ENCODE measurements at regions not wholly inside any gene's neighbourhood (a gene's known extent, or its start where the extent isn't known, plus 50 kb on each side); places are given as distances from the start of the nearest gene placed in this dataset.

DNA sequence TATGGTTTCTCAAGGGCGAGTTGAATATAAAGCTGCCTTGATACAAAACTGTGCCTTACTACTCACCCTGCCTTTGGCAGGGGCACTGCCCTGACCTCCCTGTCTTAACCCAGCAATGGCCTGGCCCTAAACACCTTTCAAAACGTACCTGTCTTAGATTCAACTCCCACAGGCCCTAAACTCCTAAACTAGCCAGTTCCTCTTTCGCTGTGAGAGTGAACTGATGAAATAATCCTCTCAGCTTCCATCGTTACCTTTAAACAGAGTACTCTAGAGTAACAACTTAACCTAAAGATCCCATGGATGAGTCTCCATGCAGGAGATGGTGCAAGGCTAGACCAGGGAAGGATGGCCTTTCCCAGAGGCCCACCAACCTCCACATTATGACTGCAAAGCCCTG is 133.0 kb upstream of the THBS1 start:
- ChIA-PET CTCF (no interaction called here), POLR2A (no interaction called here)
- H3K4me3 ChIP-seq (ENCODE audit: low read length), result no peak overlapping the region
- no peak for DNase-seq
- H3K4me1 Mint-ChIP-seq, result no peaks in the 10 kb centered on the region
- H3K4me3 Mint-ChIP-seq, result no peak overlapping the region
- no peaks in the 10 kb centered on the region for H3K36me3 ChIP-seq (ENCODE audit: insufficient read depth, low read length)
- H3K27me3 Mint-ChIP-seq, result peaks cover 14 to 45% of the 10 kb centered on the region in 2 donors
- H3K9me3 ChIP-seq (ENCODE audit: low read length), result no peaks in the 10 kb centered on the region
- H3K27me3 ChIP-seq (ENCODE audit: insufficient read depth, low read length, poor library complexity, severe bottlenecking), result no peaks in the 10 kb centered on the region
- no peaks in the 10 kb centered on the region for H3K4me1 ChIP-seq (ENCODE audit: insufficient read depth, low read length)
- no peaks in the 10 kb centered on the region for H3K9me3 Mint-ChIP-seq
- no peak overlapping the region for H3K27ac ChIP-seq (ENCODE audit: low read depth, low read length)
- H3K27ac Mint-ChIP-seq, result no peak overlapping the region
- H3K36me3 Mint-ChIP-seq, result no peaks in the 10 kb centered on the region

DNA sequence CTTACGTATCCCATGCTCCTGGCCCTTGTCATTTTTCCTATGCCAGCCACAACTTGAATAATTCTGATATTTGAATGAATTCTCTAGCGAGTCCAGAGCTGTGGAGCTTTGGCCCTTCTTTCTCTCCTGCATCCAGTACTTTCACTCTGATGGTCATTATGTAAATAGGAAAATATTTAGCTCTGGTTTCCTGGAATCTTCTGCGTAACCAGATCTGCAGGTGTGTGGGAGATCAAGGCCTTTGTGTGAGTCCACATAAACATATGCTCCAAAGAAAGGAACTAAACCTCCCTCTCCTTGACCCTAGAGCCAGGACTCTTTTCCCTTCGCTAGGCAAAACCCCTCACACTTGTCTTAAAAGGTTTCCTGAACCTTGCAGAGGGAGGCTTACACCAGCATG is 132.5 kb upstream of the THBS1 start:
- CTCF ChIA-PET, result no interaction called here
- Histone ChIP-seq H3K9me3 (ENCODE audit: low read length) (no peaks in the 10 kb centered on the region), H3K27ac (ENCODE audit: low read depth, low read length) (no peak overlapping the region), H3K27me3 (ENCODE audit: insufficient read depth, low read length, poor library complexity, severe bottlenecking) (no peaks in the 10 kb centered on the region), H3K4me1 (ENCODE audit: insufficient read depth, low read length) (no peaks in the 10 kb centered on the region), H3K4me3 (ENCODE audit: low read length) (no peak overlapping the region), H3K36me3 (ENCODE audit: insufficient read depth, low read length) (no peaks in the 10 kb centered on the region)
- H3K4me3 Mint-ChIP-seq, result no peak overlapping the region
- no peaks in the 10 kb centered on the region for H3K36me3 Mint-ChIP-seq
- no peak overlapping the region for H3K27ac Mint-ChIP-seq
- no peaks in the 10 kb centered on the region for H3K4me1 Mint-ChIP-seq
- H3K27me3 Mint-ChIP-seq, result peaks cover 12 to 45% of the 10 kb centered on the region in 2 donors
- DNase-seq, result no peak
- POLR2A ChIA-PET, result no interaction called here
- H3K9me3 Mint-ChIP-seq, result no peaks in the 10 kb centered on the region

DNA sequence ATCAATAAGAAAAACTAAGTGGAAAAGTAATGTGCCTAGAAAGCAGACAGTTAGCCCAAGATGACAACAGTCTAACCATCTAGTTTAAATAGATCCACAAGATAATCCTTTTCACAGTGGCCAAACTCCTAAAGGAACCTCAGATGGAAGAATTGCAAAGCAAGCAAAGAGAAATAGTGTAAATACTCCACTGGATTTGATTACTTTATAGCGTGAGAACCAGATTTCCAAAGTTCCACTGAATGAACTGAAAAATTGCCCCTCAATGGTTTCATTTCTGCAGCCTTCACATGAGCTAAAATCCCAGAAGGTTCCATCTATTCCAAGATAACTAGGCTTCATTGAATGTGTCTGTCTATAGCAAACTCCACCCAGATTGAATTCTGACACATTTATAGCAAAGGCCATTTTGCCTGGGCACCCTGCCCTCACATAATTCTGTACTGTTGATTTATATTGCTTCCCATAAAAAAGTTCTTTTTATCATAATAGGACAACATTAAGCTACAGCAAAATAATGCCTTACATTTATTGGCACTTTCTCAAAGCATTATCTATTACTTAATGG is 129.7 kb upstream of the THBS1 start:
- H3K9me3 ChIP-seq (ENCODE audit: low read length), result no peaks in the 10 kb centered on the region
- H3K36me3 Mint-ChIP-seq, result no peaks in the 10 kb centered on the region
- H3K27ac Mint-ChIP-seq, result no peak overlapping the region
- DNase-seq, result no peak
- no peaks in the 10 kb centered on the region for H3K27me3 ChIP-seq (ENCODE audit: insufficient read depth, low read length, poor library complexity, severe bottlenecking)
- no peak overlapping the region for H3K4me3 ChIP-seq (ENCODE audit: low read length)
- H3K27ac ChIP-seq (ENCODE audit: low read depth, low read length), result no peak overlapping the region
- H3K4me1 ChIP-seq (ENCODE audit: insufficient read depth, low read length), result no peaks in the 10 kb centered on the region
- ChIA-PET CTCF (interaction anchor here (1.4 kb wide), 1 partner anchor 14 kb away, joined by 3 read pairs; no protein-coding TSS in a partner anchor), POLR2A (no interaction called here)
- H3K4me3 Mint-ChIP-seq, result no peak overlapping the region
- no peaks in the 10 kb centered on the region for H3K36me3 ChIP-seq (ENCODE audit: insufficient read depth, low read length)
- H3K4me1 Mint-ChIP-seq, result no peaks in the 10 kb centered on the region
- no peaks in the 10 kb centered on the region for H3K9me3 Mint-ChIP-seq
- peaks cover 9 to 26% of the 10 kb centered on the region in 2 donors for H3K27me3 Mint-ChIP-seq

DNA sequence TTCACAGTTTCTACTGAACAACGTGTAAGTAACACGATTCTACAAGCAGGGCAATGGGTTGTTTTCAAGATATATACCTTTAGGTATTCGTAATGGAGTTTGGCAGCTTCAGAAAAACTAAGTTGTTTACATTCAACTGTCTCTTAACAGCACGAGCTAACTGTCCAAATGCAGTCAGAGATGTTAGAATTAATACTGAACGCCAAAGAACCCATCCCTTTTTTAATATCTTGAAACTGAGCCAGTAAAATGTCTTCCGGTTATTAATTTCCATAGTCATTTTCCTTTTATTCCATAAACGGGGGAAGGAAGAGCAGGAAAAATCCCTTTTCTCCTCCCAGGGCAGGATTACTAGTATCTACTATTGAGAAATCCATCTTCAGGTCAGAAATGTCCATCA is 129.0 kb upstream of the THBS1 start:
- no peak overlapping the region for H3K27ac ChIP-seq (ENCODE audit: low read depth, low read length)
- peaks cover 9 to 25% of the 10 kb centered on the region in 2 donors for H3K27me3 Mint-ChIP-seq
- no peaks in the 10 kb centered on the region for H3K27me3 ChIP-seq (ENCODE audit: insufficient read depth, low read length, poor library complexity, severe bottlenecking)
- no peak overlapping the region for H3K4me3 Mint-ChIP-seq
- H3K4me1 ChIP-seq (ENCODE audit: insufficient read depth, low read length), result no peaks in the 10 kb centered on the region
- H3K9me3 Mint-ChIP-seq, result no peaks in the 10 kb centered on the region
- H3K36me3 Mint-ChIP-seq, result no peaks in the 10 kb centered on the region
- POLR2A ChIA-PET, result no interaction called here
- no peaks in the 10 kb centered on the region for H3K36me3 ChIP-seq (ENCODE audit: insufficient read depth, low read length)
- CTCF ChIA-PET, result no interaction called here
- no peak overlapping the region for H3K4me3 ChIP-seq (ENCODE audit: low read length)
- no peaks in the 10 kb centered on the region for H3K4me1 Mint-ChIP-seq
- H3K9me3 ChIP-seq (ENCODE audit: low read length), result no peaks in the 10 kb centered on the region
- H3K27ac Mint-ChIP-seq, result no peak overlapping the region
- DNase-seq, result no peak

DNA sequence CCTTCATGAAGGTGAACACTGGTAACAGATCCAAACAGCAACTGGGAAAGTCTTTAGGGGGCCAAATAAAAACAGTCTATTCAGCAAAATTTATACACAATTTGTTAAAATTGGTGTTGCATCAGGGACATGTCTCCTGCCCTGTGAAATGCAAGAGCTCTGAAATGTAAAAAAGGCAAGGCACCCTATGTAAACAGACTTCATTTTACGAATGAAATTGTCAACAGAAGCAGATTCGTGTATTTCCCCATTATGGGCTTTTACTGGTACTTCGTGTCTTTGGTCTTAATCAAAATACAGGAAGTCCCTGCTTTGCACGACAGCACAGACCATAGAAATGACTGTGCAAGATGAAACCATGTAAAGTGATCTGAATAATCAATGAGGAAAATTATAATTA is 127.3 kb upstream of the THBS1 start:
- Histone ChIP-seq H3K36me3 (ENCODE audit: insufficient read depth, low read length) (no peaks in the 10 kb centered on the region), H3K9me3 (ENCODE audit: low read length) (no peaks in the 10 kb centered on the region), H3K27ac (ENCODE audit: low read depth, low read length) (no peak overlapping the region), H3K4me1 (ENCODE audit: insufficient read depth, low read length) (no peaks in the 10 kb centered on the region), H3K4me3 (ENCODE audit: low read length) (no peak overlapping the region), H3K27me3 (ENCODE audit: insufficient read depth, low read length, poor library complexity, severe bottlenecking) (no peaks in the 10 kb centered on the region)
- ChIA-PET POLR2A (no interaction called here), CTCF (no interaction called here)
- Mint-ChIP-seq H3K27me3 (peaks cover 6 to 13% of the 10 kb centered on the region in 2 donors), H3K4me1 (no peaks in the 10 kb centered on the region), H3K27ac (no peak overlapping the region), H3K36me3 (no peaks in the 10 kb centered on the region), H3K4me3 (no peak overlapping the region), H3K9me3 (no peaks in the 10 kb centered on the region)
- no peak for DNase-seq

DNA sequence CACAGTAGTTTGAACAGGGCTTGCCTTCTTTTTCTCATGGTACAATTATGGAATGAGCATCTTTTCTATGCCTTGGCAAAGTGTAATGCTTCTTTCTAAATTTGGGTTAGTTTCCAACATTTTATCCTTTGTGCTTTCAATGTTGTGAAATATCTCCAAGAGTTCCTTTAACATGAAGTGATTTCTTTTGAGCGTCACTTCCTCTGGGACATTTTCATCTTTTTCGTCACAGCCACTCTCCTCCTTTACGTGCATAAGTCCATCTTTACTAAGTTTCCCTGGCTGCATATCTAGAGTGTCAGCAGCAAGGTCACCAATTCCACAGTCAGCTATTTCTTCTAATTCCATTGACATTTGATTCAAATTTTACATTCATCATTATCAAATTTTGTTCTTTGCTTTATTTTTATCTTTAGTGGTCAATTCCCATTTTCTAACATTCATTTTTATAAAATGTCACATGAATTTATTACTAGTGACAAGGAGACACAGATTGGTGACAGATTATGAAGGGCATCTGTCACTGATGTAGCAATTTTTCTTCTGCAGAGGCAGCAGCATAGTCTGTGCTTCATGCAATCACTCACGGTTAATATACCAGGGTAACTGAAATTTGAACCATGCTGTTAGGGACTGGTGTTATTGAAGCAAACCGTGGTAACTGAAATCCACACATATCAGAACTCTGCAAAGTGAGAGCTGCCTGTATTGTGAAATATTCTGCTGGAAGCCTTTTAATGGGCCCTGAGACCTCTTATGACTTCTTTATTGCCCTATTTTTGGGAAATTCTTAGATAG is 126.5 kb upstream of the THBS1 start:
- H3K4me3 Mint-ChIP-seq, result no peak overlapping the region
- H3K4me1 Mint-ChIP-seq, result no peaks in the 10 kb centered on the region
- Histone ChIP-seq H3K9me3 (ENCODE audit: low read length) (no peaks in the 10 kb centered on the region), H3K4me3 (ENCODE audit: low read length) (no peak overlapping the region), H3K27me3 (ENCODE audit: insufficient read depth, low read length, poor library complexity, severe bottlenecking) (no peaks in the 10 kb centered on the region), H3K27ac (ENCODE audit: low read depth, low read length) (no peak overlapping the region), H3K4me1 (ENCODE audit: insufficient read depth, low read length) (no peaks in the 10 kb centered on the region), H3K36me3 (ENCODE audit: insufficient read depth, low read length) (no peaks in the 10 kb centered on the region)
- ChIA-PET CTCF (no interaction called here), POLR2A (no interaction called here)
- no peak for DNase-seq
- peaks cover 7 to 10% of the 10 kb centered on the region in 2 donors for H3K27me3 Mint-ChIP-seq
- H3K27ac Mint-ChIP-seq, result no peak overlapping the region
- H3K9me3 Mint-ChIP-seq, result no peaks in the 10 kb centered on the region
- no peaks in the 10 kb centered on the region for H3K36me3 Mint-ChIP-seq

DNA sequence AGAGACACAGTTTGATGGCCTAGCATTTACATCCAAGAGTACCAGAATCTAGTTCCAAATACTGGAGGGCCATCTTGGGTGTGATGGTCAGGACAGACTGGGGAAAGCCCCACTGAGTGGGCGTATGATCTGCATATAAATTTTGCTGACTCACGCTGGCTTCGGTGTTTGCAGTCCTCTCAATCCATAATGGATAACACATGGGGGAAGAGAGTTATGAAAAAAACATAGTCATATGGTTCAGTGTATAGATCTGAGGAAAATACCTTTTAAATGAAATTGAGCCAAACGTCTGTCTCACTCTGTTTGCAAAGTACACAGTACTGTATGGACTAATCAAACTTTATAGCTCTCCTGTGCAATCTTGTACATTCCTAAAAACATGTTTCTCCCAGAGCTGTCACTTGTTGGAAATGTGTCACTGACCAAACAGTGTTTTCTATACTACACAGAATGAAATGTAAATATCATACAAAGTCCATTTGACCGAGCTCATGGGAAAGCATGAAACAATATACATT is 125.3 kb upstream of the THBS1 start:
- no peak overlapping the region for H3K27ac Mint-ChIP-seq
- no peak overlapping the region for H3K27ac ChIP-seq (ENCODE audit: low read depth, low read length)
- no peak overlapping the region for H3K4me3 Mint-ChIP-seq
- no peaks in the 10 kb centered on the region for H3K36me3 ChIP-seq (ENCODE audit: insufficient read depth, low read length)
- H3K4me1 ChIP-seq (ENCODE audit: insufficient read depth, low read length), result no peaks in the 10 kb centered on the region
- DNase-seq, result no peak
- CTCF ChIA-PET, result no interaction called here
- H3K4me3 ChIP-seq (ENCODE audit: low read length), result no peak overlapping the region
- H3K9me3 ChIP-seq (ENCODE audit: low read length), result no peaks in the 10 kb centered on the region
- no peaks in the 10 kb centered on the region for H3K9me3 Mint-ChIP-seq
- H3K27me3 Mint-ChIP-seq, result peaks cover 2 to 5% of the 10 kb centered on the region in 2 donors
- POLR2A ChIA-PET, result no interaction called here
- no peaks in the 10 kb centered on the region for H3K36me3 Mint-ChIP-seq
- H3K27me3 ChIP-seq (ENCODE audit: insufficient read depth, low read length, poor library complexity, severe bottlenecking), result no peaks in the 10 kb centered on the region
- no peaks in the 10 kb centered on the region for H3K4me1 Mint-ChIP-seq

DNA sequence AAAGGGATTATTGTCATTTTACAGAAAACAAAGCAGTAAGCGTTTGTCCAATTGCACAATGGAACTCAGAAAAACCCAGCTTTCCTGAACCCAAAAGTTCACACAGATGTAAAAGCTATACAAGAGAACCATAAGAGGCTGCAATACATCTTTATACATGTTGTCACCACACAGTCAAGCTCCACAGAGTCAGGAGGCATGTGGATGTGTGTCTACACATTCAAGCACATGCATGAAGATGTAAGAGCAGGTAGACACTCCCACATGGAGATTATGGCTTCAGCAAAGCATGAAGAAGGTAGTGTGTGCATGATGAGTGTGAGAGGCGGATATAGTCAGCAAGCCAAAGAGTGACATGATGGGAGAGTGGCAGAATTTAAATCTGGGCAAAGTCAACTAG is 124.7 kb upstream of the THBS1 start:
- H3K9me3 ChIP-seq (ENCODE audit: low read length), result no peaks in the 10 kb centered on the region
- Mint-ChIP-seq H3K27ac (no peak overlapping the region), H3K4me3 (no peak overlapping the region), H3K9me3 (no peaks in the 10 kb centered on the region), H3K27me3 (peaks cover 8 to 9% of the 10 kb centered on the region in 2 donors), H3K4me1 (no peaks in the 10 kb centered on the region), H3K36me3 (no peaks in the 10 kb centered on the region)
- no peaks in the 10 kb centered on the region for H3K36me3 ChIP-seq (ENCODE audit: insufficient read depth, low read length)
- no peak for DNase-seq
- no peak overlapping the region for H3K27ac ChIP-seq (ENCODE audit: low read depth, low read length)
- H3K4me1 ChIP-seq (ENCODE audit: insufficient read depth, low read length), result no peaks in the 10 kb centered on the region
- ChIA-PET CTCF (no interaction called here), POLR2A (no interaction called here)
- no peak overlapping the region for H3K4me3 ChIP-seq (ENCODE audit: low read length)
- no peaks in the 10 kb centered on the region for H3K27me3 ChIP-seq (ENCODE audit: insufficient read depth, low read length, poor library complexity, severe bottlenecking)
